PC-9 (cell line): ENCODE measurements at regions not wholly inside any gene's neighbourhood (a gene's known extent, or its start where the extent isn't known, plus 50 kb on each side); places are given as distances from the start of the nearest gene placed in this dataset.
"Not testable (repeated sequence)": the region's sequence is repeated elsewhere in the genome, so short reads cannot be mapped to it uniquely, and the experiment has no call there.

Experiments
- BruUV-seq: library from RNA; stranded (reverse); fragments of 400-500 nt; replicated peaks from 2 replicates; lab custom pipeline; 2021; lab: Mats Ljungman, UMichigan
- CTCF ChIA-PET: fragments of 300-600 bp; sonication (Branson Sonifier 250); formaldehyde crosslinking; loops from one replicate; lab custom pipeline; 2022; ENCODE audit warnings: antibody characterized with exemption; lab: Charles Lee
- POLR2A ChIA-PET: fragments of 300-600 bp; sonication (Branson Sonifier 250); formaldehyde crosslinking; loops from one replicate; lab custom pipeline; 2022; ENCODE audit warnings: antibody characterized with exemption; ENCODE audit not compliant: unreplicated experiment; lab: Charles Lee
- DNase-seq, 2 experiments: peaks; one replicate each; pipeline versions ENCODE4 v3.0.0 to v3.0.0-alpha.2; 2015 to 2022; ENCODE audit warnings: mixed read lengths in 1 of 2
- H2AFZ ChIP-seq: fragments of 200-600 bp; sonication (generic); 2 replicates; pipeline ENCODE4 v1.8.1; 2017; ENCODE audit warnings: antibody characterized with exemption
- H3F3A ChIP-seq: fragments of 200-600 bp; sonication (generic); 2 replicates; pipeline ENCODE4 v1.8.1; 2017; ENCODE audit warnings: antibody characterized with exemption, mild to moderate bottlenecking, low read depth; ENCODE audit not compliant: insufficient read depth
- H3K27ac ChIP-seq: fragments of 200-600 bp; sonication (generic); 2 replicates; pipeline ENCODE4 v1.6.1; 2016; ENCODE audit warnings: mixed run types
- H3K27me3 ChIP-seq: fragments of 200-600 bp; sonication (generic); 2 replicates; pipeline ENCODE4 v1.6.1; 2016; ENCODE audit warnings: low read depth, mixed run types; ENCODE audit not compliant: insufficient read depth
- H3K36me3 ChIP-seq: fragments of 200-600 bp; sonication (generic); 2 replicates; pipeline ENCODE4 v1.6.1; 2016; ENCODE audit warnings: low read depth, mixed run types
- H3K4me1 ChIP-seq: fragments of 200-600 bp; sonication (generic); replicated peaks from 2 replicates; pipeline ENCODE4 v1.6.1; 2016; ENCODE audit warnings: mixed run types; ENCODE audit not compliant: insufficient read depth
- H3K4me2 ChIP-seq: fragments of 200-600 bp; sonication (generic); 2 replicates; pipeline ENCODE4 v1.6.1; 2017; ENCODE audit warnings: mixed run types
- H3K4me3 ChIP-seq: fragments of 200-600 bp; sonication (generic); 2 replicates; pipeline ENCODE4 v1.6.1; 2016; ENCODE audit warnings: mixed run types
- H3K79me2 ChIP-seq: fragments of 200-600 bp; sonication (generic); 2 replicates; pipeline ENCODE4 v1.6.1; 2017; ENCODE audit warnings: low read depth, mixed run types
- H3K9me2 ChIP-seq: fragments of 200-600 bp; sonication (generic); 2 replicates; pipeline ENCODE4 v1.8.1; 2017; ENCODE audit warnings: mild to moderate bottlenecking; ENCODE audit not compliant: insufficient read depth
- H3K9me3 ChIP-seq: fragments of 200-600 bp; sonication (generic); 2 replicates; pipeline ENCODE4 v1.8.1; 2016; ENCODE audit warnings: low read depth; ENCODE audit not compliant: insufficient read depth
- H4K20me1 ChIP-seq: fragments of 200-600 bp; sonication (generic); 2 replicates; pipeline ENCODE4 v1.8.1; 2017; ENCODE audit not compliant: insufficient read depth
- EZH2 ChIP-seq: fragments of 200-600 bp; sonication (generic); IDR thresholded peaks from 2 replicates; pipeline ENCODE4 v1.8.0; 2017; ENCODE audit warnings: antibody characterized with exemption, low read depth
- intact Hi-C: fragments of 100-400 bp; cut with micrococcal nuclease; formaldehyde crosslinking; loops from one replicate; pipeline ENCODE4 v1.10.0; 2022; ENCODE audit not compliant: unreplicated experiment
- TF ChIP-seq, protein P1 (sequence below): fragments of 200-600 bp; sonication (generic); conservative IDR thresholded peaks from 2 replicates; pipeline ENCODE4 v1.6.1; 2017; ENCODE audit warnings: mixed run types, antibody characterized with exemption, mild to moderate bottlenecking, moderate library complexity

DNA sequence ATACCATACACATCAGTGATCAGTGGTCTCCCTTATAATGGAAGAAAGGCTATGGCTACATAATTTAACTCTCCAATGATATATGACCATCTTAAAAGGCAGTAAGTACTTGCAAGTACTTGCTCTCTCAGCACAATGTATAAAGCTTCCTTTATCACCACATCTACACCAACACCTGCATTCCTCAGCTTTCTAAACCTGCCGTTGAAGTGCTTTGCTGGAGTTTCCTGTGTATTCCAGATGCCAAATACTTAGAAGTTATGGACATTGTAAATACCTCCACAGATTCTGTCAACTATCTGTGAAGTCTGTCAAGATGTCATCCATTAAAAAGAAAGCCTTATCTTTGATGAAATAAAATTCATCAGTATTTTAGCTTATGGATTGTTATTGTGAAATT is 335.0 kb upstream of the GALNTL6 start:
- Histone ChIP-seq H3K4me3 (no peak overlapping the region), H3K27ac (no peak overlapping the region), H3K9me3 (no peaks in the 10 kb centered on the region), H4K20me1 (no peaks in the 10 kb centered on the region), H3K27me3 (no peaks in the 10 kb centered on the region), H3K36me3 (no peaks in the 10 kb centered on the region), H3K4me1 (no peaks in the 10 kb centered on the region), H3K4me2 (no peak overlapping the region), H3K9me2 (no peaks in the 10 kb centered on the region), H3F3A (no peaks in the 10 kb centered on the region), H2AFZ (no peak overlapping the region), H3K79me2 (no peaks in the 10 kb centered on the region)
- ChIA-PET CTCF (no interaction called here), POLR2A (no interaction called here)
- no TSS peak for BruUV-seq
- no peak for TF ChIP-seq EZH2
- TF ChIP-seq, protein P1, sequence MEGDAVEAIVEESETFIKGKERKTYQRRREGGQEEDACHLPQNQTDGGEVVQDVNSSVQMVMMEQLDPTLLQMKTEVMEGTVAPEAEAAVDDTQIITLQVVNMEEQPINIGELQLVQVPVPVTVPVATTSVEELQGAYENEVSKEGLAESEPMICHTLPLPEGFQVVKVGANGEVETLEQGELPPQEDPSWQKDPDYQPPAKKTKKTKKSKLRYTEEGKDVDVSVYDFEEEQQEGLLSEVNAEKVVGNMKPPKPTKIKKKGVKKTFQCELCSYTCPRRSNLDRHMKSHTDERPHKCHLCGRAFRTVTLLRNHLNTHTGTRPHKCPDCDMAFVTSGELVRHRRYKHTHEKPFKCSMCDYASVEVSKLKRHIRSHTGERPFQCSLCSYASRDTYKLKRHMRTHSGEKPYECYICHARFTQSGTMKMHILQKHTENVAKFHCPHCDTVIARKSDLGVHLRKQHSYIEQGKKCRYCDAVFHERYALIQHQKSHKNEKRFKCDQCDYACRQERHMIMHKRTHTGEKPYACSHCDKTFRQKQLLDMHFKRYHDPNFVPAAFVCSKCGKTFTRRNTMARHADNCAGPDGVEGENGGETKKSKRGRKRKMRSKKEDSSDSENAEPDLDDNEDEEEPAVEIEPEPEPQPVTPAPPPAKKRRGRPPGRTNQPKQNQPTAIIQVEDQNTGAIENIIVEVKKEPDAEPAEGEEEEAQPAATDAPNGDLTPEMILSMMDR: no peak
- no peak for DNase-seq
- intact Hi-C loops: no loop called here

DNA sequence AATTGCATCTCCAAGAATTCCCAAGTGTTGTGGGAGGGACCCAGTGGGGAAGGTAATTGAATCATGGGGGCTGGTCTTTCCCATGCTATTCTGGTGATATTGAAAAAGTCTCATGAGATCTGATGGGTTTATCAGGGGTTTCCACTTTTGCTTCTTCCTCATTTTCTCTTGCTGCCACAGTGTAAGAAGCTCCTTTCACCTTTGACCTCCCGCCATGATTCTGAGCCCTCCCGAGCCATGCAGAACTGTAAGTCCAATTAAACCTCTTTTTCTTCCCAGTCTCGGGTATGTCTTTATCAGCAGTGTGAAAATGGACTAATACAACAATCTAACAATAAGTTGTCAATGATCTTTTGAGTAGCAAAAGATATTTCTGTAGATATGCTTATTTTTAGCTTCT is 338.1 kb upstream of the GALNTL6 start:
- POLR2A ChIA-PET: not testable (repeated sequence)

DNA sequence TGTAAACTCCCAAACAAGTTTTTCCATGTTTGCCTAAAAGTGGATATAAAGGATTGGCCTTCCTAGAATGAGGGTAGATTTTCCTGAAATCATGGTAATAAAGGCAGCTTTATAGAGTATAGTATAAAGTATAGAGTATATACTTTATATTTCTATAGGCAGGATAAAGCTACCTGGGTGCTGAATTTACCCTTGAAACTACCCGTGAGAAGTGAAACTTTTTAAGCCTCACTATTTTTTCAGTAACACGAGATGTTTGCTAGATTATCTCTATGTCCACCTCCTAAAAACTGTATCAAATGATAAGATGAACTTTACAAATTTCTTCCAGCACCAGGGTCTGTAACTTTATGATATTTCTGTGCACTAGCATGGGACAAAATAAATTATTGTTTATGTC is 340.0 kb upstream of the GALNTL6 start:
- DNase-seq: no peak
- no peak for TF ChIP-seq EZH2
- TF ChIP-seq, protein P1: no peak
- no peak overlapping the region for H3K27ac ChIP-seq
- CTCF ChIA-PET: no interaction called here
- H3K4me3 ChIP-seq: no peak overlapping the region
- H3K9me3 ChIP-seq: no peaks in the 10 kb centered on the region
- no peaks in the 10 kb centered on the region for H3K27me3 ChIP-seq
- intact Hi-C loops: no loop called here
- H3K4me1 ChIP-seq: no peaks in the 10 kb centered on the region
- H3K36me3 ChIP-seq: no peaks in the 10 kb centered on the region
- H2AFZ ChIP-seq: no peak overlapping the region
- H4K20me1 ChIP-seq: no peaks in the 10 kb centered on the region
- no peaks in the 10 kb centered on the region for H3F3A ChIP-seq
- BruUV-seq: no TSS peak
- POLR2A ChIA-PET: no interaction called here
- no peaks in the 10 kb centered on the region for H3K9me2 ChIP-seq
- no peak overlapping the region for H3K4me2 ChIP-seq
- H3K79me2 ChIP-seq: no peaks in the 10 kb centered on the region

More for the DNA sequence above, 338.1 kb upstream of the GALNTL6 start:
- H2AFZ ChIP-seq, H3K4me2 ChIP-seq, H3K9me2 ChIP-seq, H3K27me3 ChIP-seq, H3F3A ChIP-seq, CTCF ChIA-PET, H3K79me2 ChIP-seq, H3K4me3 ChIP-seq, intact Hi-C loops, H3K27ac ChIP-seq, H3K9me3 ChIP-seq, BruUV-seq, DNase-seq, H3K36me3 ChIP-seq, H4K20me1 ChIP-seq, H3K4me1 ChIP-seq: not testable (repeated sequence)

DNA sequence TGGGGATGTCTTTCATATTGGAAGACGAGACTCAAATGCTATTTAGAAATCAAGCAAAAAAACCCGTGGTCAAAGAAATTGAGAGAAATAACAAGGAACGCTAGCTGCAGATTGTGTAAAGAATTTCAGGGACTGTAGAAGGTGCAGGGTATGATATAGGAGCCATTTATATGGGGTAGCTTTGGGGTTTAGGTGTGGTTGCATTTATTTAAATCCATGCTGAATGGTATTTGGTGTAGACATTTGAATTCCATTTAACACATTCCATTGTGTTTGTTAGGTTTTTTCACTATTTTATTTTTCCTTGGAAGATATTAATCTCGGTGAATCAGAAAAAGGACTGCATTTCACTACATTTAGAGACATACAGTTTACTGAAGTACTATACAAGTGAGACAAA is 341.0 kb upstream of the GALNTL6 start:
- H3K4me3 ChIP-seq: no peak overlapping the region
- H2AFZ ChIP-seq: no peak overlapping the region
- no peak for TF ChIP-seq EZH2
- TF ChIP-seq, protein P1: no peak
- no peaks in the 10 kb centered on the region for H3K9me2 ChIP-seq
- CTCF ChIA-PET: no interaction called here
- no peak for DNase-seq
- no peaks in the 10 kb centered on the region for H3K36me3 ChIP-seq
- H3K27ac ChIP-seq: no peak overlapping the region
- H3K9me3 ChIP-seq: no peaks in the 10 kb centered on the region
- H3F3A ChIP-seq: no peaks in the 10 kb centered on the region
- no peaks in the 10 kb centered on the region for H3K4me1 ChIP-seq
- no peaks in the 10 kb centered on the region for H4K20me1 ChIP-seq
- no peaks in the 10 kb centered on the region for H3K79me2 ChIP-seq
- POLR2A ChIA-PET: no interaction called here
- H3K4me2 ChIP-seq: no peak overlapping the region
- H3K27me3 ChIP-seq: no peaks in the 10 kb centered on the region
- no TSS peak for BruUV-seq
- intact Hi-C loops: no loop called here
